ENCODE measurements at regions not wholly inside any gene's neighbourhood (a gene's known extent, or its start where the extent isn't known, plus 50 kb on each side); places are given as distances from the start of the nearest gene placed in this dataset.

DNA sequence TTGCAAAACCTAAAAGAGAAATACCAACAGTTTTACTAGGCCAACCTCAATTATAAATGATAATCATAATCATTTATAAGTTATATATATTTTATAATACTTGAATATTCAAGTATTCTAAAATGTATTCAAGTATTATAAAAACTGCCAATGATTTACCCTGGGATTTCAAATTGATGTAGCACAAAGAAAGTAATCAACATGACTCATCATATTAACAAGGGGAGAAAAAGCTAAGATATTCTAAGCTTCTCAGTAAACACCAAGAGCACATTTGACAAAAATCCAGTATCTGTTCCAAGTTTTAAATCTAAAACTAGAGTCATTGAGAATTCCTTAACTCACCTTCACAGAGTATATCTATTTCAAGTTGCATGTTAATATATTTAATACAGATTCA is 56.1 kb downstream of the CAPZA3 start:
- TF ChIP-seq CSDC2 (CRISPR knock-in tag; IDR thresholded peaks at IDR 0.05) (no peak), RARB (CRISPR knock-in tag; IDR thresholded peaks at IDR 0.05) (no peak), ZNF565 (CRISPR knock-in tag; conservative IDR thresholded peaks at IDR 0.05; ENCODE audit: low read depth) (no peak), ZC3H10 (CRISPR knock-in tag; IDR thresholded peaks at IDR 0.05) (no peak), TOX (CRISPR knock-in tag; IDR thresholded peaks at IDR 0.05; ENCODE audit: borderline replicate concordance) (no peak), SNAI2 (CRISPR knock-in tag; IDR thresholded peaks at IDR 0.05) (no peak)
- TF ChIP-seq, protein P1, sequence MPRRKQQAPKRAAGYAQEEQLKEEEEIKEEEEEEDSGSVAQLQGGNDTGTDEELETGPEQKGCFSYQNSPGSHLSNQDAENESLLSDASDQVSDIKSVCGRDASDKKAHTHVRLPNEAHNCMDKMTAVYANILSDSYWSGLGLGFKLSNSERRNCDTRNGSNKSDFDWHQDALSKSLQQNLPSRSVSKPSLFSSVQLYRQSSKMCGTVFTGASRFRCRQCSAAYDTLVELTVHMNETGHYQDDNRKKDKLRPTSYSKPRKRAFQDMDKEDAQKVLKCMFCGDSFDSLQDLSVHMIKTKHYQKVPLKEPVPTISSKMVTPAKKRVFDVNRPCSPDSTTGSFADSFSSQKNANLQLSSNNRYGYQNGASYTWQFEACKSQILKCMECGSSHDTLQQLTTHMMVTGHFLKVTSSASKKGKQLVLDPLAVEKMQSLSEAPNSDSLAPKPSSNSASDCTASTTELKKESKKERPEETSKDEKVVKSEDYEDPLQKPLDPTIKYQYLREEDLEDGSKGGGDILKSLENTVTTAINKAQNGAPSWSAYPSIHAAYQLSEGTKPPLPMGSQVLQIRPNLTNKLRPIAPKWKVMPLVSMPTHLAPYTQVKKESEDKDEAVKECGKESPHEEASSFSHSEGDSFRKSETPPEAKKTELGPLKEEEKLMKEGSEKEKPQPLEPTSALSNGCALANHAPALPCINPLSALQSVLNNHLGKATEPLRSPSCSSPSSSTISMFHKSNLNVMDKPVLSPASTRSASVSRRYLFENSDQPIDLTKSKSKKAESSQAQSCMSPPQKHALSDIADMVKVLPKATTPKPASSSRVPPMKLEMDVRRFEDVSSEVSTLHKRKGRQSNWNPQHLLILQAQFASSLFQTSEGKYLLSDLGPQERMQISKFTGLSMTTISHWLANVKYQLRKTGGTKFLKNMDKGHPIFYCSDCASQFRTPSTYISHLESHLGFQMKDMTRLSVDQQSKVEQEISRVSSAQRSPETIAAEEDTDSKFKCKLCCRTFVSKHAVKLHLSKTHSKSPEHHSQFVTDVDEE (CRISPR knock-in tag; IDR thresholded peaks at IDR 0.05) = no peak
- TF ChIP-seq, protein P2, sequence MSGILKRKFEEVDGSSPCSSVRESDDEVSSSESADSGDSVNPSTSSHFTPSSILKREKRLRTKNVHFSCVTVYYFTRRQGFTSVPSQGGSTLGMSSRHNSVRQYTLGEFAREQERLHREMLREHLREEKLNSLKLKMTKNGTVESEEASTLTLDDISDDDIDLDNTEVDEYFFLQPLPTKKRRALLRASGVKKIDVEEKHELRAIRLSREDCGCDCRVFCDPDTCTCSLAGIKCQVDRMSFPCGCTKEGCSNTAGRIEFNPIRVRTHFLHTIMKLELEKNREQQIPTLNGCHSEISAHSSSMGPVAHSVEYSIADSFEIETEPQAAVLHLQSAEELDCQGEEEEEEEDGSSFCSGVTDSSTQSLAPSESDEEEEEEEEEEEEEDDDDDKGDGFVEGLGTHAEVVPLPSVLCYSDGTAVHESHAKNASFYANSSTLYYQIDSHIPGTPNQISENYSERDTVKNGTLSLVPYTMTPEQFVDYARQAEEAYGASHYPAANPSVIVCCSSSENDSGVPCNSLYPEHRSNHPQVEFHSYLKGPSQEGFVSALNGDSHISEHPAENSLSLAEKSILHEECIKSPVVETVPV (CRISPR knock-in tag; IDR thresholded peaks at IDR 0.05) = no peak
- TF ChIP-seq, protein P3, sequence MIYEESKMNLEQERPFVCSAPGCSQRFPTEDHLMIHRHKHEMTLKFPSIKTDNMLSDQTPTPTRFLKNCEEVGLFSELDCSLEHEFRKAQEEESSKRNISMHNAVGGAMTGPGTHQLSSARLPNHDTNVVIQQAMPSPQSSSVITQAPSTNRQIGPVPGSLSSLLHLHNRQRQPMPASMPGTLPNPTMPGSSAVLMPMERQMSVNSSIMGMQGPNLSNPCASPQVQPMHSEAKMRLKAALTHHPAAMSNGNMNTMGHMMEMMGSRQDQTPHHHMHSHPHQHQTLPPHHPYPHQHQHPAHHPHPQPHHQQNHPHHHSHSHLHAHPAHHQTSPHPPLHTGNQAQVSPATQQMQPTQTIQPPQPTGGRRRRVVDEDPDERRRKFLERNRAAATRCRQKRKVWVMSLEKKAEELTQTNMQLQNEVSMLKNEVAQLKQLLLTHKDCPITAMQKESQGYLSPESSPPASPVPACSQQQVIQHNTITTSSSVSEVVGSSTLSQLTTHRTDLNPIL (CRISPR knock-in tag; IDR thresholded peaks at IDR 0.05; ENCODE audit: low read depth) = no peak

DNA sequence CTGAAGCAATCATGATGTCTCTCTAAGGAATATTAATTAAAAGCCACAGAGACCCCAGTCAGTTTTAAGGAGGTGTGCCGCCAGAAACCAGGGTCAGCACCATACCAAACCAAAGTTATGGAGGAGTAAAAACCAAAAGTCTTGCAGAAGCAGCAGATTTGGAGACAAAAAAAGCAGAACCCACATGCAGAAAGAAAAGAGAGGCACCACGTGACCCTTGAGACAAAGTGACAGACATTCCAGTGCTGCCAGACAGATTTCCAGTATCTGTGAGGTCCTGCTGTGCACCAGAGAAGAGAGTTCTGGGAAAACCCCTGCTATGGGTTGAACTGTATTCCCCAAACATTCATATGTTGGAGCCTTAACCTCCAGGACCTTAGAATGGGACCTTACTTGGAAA is 59.7 kb downstream of the CAPZA3 start:
- no peak for ATAC-seq
- TF ChIP-seq GLIS3 (CRISPR knock-in tag; IDR thresholded peaks at IDR 0.05) = no peak
- TF ChIP-seq ZNF70 (CRISPR knock-in tag; IDR thresholded peaks at IDR 0.05) = no peak
- no peak for TF ChIP-seq CSDC2 (CRISPR knock-in tag; IDR thresholded peaks at IDR 0.05)
- TF ChIP-seq, protein P4, sequence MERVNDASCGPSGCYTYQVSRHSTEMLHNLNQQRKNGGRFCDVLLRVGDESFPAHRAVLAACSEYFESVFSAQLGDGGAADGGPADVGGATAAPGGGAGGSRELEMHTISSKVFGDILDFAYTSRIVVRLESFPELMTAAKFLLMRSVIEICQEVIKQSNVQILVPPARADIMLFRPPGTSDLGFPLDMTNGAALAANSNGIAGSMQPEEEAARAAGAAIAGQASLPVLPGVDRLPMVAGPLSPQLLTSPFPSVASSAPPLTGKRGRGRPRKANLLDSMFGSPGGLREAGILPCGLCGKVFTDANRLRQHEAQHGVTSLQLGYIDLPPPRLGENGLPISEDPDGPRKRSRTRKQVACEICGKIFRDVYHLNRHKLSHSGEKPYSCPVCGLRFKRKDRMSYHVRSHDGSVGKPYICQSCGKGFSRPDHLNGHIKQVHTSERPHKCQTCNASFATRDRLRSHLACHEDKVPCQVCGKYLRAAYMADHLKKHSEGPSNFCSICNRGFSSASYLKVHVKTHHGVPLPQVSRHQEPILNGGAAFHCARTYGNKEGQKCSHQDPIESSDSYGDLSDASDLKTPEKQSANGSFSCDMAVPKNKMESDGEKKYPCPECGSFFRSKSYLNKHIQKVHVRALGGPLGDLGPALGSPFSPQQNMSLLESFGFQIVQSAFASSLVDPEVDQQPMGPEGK (CRISPR knock-in tag; IDR thresholded peaks at IDR 0.05; ENCODE audit: borderline replicate concordance) = no peak
- TF ChIP-seq SNAI2 (CRISPR knock-in tag; IDR thresholded peaks at IDR 0.05) = no peak
- TF ChIP-seq, protein P3 (CRISPR knock-in tag; IDR thresholded peaks at IDR 0.05; ENCODE audit: low read depth) = no peak
- TF ChIP-seq TOX (CRISPR knock-in tag; IDR thresholded peaks at IDR 0.05; ENCODE audit: borderline replicate concordance) = no peak
- no peak for TF ChIP-seq ESRRG (CRISPR knock-in tag; IDR thresholded peaks at IDR 0.05)
- no peak for TF ChIP-seq ISL1 (CRISPR knock-in tag; IDR thresholded peaks at IDR 0.05)
- no peak for TF ChIP-seq ZFP30 (CRISPR knock-in tag; IDR thresholded peaks at IDR 0.05)
- TF ChIP-seq ARNTL (CRISPR knock-in tag; IDR thresholded peaks at IDR 0.05; ENCODE audit: borderline replicate concordance, low read depth) = no peak
- TF ChIP-seq, protein P1 (CRISPR knock-in tag; IDR thresholded peaks at IDR 0.05) = no peak
- no peak for TF ChIP-seq ZNF565 (CRISPR knock-in tag; conservative IDR thresholded peaks at IDR 0.05; ENCODE audit: low read depth)
- TF ChIP-seq ZC3H10 (CRISPR knock-in tag; IDR thresholded peaks at IDR 0.05) = no peak
- no peak for TF ChIP-seq BACH2 (CRISPR knock-in tag; IDR thresholded peaks at IDR 0.05; ENCODE audit: borderline replicate concordance)
- TF ChIP-seq RARB (CRISPR knock-in tag; IDR thresholded peaks at IDR 0.05) = no peak
- TF ChIP-seq, protein P5, sequence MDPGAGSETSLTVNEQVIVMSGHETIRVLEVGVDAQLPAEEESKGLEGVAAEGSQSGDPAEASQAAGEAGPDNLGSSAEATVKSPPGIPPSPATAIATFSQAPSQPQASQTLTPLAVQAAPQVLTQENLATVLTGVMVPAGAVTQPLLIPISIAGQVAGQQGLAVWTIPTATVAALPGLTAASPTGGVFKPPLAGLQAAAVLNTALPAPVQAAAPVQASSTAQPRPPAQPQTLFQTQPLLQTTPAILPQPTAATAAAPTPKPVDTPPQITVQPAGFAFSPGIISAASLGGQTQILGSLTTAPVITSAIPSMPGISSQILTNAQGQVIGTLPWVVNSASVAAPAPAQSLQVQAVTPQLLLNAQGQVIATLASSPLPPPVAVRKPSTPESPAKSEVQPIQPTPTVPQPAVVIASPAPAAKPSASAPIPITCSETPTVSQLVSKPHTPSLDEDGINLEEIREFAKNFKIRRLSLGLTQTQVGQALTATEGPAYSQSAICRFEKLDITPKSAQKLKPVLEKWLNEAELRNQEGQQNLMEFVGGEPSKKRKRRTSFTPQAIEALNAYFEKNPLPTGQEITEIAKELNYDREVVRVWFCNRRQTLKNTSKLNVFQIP (CRISPR knock-in tag; IDR thresholded peaks at IDR 0.05; ENCODE audit: borderline replicate concordance, low read depth) = no peak
- TF ChIP-seq PPARA (CRISPR knock-in tag; IDR thresholded peaks at IDR 0.05; ENCODE audit: borderline replicate concordance) = no peak
- TF ChIP-seq, protein P2 (CRISPR knock-in tag; IDR thresholded peaks at IDR 0.05) = no peak

More for the DNA sequence above, 56.1 kb downstream of the CAPZA3 start:
- ATAC-seq = no peak
